NCI-H146 treated with DMSO at 0.1 percent for 48 hours (cell line): ENCODE measurements at regions not wholly inside any gene's neighbourhood (a gene's known extent, or its start where the extent isn't known, plus 50 kb on each side); places are given as distances from the start of the nearest gene placed in this dataset.

ENCODE experiments used
- DNase-seq: peaks from one replicate; lab custom pipeline; 2025; ENCODE audit not compliant: unreplicated experiment; lab: John Stamatoyannopoulos, UW

DNA sequence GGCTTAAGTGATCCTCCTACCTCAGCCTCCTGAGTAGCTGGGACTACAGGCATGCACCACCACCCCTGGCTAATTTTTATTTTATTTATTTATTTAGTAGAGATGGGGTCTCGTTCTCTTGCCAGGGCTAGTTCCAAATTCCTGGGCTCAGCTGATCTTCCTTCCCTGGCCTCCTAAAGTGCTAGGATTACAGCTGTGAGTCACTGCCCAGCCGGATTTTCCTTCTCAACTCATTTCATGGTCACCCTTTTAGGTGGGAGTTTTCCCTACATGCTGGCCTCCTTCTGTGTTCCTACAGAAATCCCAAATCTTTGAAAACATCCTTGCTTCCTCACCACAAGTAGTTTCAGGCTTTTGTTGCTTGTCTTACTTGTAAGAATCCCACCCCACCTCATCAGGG, 102.1 kb upstream of the SIAH1 start:
- no peak for DNase-seq

DNA sequence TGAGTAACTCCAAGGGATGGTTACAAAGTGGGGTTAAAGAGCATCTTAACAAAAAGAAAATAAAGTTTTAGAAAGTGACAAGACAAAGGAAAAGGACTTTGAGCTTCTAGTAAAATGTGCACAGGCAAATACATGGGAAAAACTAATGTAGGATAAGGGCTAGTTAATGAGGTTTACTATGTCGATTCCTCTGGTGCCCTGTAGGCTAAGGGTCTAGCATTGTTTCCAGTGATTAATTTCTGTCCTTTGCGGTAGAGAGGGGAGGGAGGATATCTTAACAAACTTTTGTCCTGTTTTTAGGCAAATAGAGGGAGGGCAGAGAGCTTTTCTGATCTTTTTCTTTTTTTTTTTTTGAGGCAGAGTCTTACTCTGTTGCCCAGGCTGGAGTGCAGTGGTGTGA, 96.6 kb upstream of the SIAH1 start:
- no peak for DNase-seq

DNA sequence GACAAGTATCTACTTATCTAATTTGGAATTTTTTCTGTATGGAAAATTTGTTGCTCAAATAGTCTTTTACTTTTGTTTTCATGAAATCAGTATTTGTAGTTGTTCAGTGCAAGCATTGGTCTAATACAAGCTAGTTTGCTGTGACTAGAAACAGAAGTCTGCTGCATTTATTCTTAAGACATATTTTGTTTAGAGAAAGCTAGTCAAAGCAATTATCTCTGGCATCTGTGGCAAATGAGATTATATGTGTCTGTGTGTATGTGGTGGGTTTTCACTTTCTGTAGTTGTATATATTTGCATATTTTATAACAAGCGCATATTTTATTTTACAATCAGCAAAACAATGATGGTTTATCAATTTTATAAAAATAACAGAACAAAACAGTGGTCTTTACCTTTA, 96.0 kb upstream of the SIAH1 start:
- DNase-seq: no peak

- DNase-seq: no peak
These were observed 94.7 kb upstream of the SIAH1 start for GRCh38 chr16:48479955-48480354.

GRCh38 chr16:48479329-48479728, 94.1 kb upstream of the SIAH1 start:
- no peak for DNase-seq

DNA sequence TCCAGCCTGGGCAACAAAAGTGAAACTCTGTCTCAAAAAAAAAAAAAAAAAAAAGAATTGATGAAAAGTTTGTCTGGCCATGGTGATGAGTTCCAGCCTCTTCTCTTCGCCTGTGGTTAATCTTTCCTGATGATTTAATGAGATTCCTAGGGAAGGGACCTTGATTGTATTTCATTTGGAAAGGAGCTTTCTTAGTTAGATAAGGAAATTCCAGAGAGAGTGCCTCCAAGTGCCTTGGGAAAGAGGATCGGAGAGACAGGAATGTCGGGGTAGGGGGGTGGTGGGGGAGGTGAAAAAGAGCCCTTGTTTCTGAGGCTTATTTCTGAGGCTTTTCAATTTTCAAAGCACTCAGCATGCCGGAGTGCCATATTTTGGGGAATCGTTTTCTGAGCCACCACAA, 93.2 kb upstream of the SIAH1 start:
- DNase-seq: no peak

GRCh38 chr16:48471435-48471834, 86.2 kb upstream of the SIAH1 start:
- DNase-seq: no peak

GRCh38 chr16:48462106-48462740, 77.0 kb upstream of the SIAH1 start:
- DNase-seq: no peak

DNA sequence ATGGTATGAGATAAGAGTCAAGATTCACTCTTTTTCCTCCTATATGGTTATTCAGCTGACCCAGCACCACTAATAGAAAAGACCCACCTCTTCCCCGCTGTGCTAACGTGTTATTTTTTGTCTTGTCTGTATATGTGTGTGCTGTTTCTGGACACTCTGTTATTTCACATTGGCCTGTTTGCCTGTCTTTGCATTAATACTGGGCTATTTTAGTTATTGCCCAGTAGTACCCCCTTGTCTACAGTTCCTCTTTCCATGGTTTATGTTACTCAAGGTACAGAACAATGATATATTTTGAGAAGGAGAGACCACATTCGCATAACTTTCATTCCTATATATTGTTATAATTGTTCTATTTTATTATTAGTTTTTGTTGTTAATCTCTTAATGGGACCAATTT, 74.0 kb upstream of the SIAH1 start:
- DNase-seq: no peak

GRCh38 chr16:48454051-48454450, 68.8 kb upstream of the SIAH1 start:
- no peak for DNase-seq

DNA sequence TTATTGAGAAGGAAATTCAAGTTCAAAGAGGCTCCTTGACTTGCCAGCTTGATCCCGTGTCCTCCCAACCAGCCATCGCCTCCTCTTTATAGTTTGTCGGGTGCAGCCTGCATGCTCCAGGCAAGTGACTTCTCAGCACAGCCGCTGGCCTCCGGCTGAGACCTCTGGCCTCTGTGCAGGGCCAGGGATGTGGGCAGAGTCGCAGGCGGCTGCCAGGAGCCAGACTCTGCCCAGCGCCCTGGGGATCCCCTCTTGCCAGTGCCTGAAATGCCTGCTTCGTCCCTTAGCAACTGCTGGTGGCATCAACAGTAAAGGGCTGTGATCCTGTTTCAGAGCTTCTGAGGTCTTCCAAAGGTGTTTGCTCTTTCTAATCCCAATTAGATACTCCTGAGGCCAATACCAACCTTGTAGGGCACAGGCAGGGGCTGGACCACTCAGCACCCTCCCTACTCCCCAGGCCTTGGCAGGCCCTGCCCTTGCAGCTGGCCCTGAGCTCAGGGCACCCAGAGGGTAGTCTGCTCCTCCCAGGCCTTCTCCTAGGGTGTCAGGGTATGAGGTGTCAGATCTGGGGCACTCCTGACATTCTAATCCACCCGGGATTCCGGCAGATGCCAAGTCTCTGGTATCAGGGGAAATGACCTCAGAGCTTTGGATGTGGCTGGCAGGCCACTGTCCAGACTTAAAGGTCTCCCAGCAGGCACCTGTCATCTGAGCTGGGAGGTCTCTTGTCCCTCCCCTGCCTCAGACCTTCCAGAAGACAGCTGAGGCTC, 68.0 kb upstream of the SIAH1 start:
- DNase-seq: no peak

DNA sequence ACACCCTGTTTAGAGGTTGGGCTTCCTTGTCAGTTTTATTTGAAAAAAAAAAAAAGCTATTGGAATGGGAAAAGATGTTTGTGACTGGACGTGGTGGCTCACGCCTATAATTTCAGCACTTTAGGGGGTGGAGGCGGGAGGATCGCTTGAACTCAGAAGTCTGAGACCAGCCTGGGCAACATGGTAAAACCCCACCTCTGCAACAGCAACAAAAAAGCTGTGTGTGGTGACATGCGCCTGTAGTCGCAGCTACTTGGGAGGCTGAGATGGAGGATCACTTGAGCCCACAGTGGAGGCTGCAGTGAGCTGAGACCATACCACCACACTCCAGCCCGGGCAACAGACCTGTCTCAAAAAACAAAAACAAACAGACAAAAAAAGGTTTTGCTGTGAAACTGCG, 66.1 kb upstream of the SIAH1 start:
- DNase-seq: no peak

- no peak for DNase-seq
These were observed 65.2 kb upstream of the SIAH1 start for GRCh38 chr16:48450367-48450766.

DNA sequence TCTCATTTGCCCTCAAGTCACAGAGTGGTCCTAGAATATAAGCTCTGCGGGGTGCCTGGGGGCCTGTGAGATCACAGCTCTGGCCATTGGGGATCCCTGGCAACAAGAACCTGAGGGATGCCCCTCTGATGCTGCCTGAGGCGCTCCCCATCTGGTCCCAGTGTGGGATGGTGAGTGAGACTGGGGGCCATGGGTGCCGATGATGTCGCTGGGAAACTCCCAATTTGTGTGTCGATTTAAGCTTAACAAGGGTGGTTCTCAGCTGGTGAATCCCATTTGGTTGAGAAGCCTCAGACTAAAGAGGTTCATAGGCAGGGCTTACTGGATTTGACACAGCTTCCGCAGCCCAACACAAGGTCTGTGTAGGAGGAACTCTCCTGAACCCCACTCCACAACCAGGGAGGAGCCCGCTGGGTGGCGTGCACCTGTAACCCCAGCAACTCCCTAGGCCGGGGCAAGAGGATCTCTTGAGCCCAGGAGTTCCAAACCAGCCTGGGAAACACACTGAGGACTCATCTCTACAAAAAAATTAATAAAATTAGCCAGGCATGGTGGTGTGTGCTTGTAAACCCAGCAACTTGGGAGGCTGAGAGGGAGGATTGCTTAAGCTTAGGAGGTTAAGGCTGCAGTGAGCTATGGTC, 63.7 kb upstream of the SIAH1 start:
- DNase-seq: no peak

- DNase-seq: no peak
These were observed 62.8 kb upstream of the SIAH1 start for GRCh38 chr16:48447940-48448536.

DNA sequence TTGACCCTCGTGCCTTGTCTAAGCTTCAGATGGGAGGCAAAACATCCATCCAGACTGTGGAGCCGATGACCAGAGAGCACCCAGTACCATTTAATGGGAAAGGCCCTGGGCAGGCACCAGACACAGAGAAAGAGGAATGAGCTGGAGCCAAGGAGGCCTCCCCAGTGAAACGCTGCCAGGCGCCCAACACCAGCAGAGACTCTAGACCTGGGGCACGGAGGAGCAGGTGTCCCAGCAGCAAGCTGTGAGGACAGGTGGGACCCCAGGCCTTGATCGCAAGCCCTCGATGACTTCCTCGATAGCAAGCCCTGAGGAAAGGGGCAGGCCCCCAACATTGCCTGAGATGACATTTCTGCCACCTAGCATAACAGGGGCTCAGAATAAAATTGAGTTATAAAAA, 62.2 kb upstream of the SIAH1 start:
- DNase-seq: no peak

- DNase-seq: no peak
These were observed 61.3 kb upstream of the SIAH1 start for GRCh38 chr16:48446534-48446920.

DNA sequence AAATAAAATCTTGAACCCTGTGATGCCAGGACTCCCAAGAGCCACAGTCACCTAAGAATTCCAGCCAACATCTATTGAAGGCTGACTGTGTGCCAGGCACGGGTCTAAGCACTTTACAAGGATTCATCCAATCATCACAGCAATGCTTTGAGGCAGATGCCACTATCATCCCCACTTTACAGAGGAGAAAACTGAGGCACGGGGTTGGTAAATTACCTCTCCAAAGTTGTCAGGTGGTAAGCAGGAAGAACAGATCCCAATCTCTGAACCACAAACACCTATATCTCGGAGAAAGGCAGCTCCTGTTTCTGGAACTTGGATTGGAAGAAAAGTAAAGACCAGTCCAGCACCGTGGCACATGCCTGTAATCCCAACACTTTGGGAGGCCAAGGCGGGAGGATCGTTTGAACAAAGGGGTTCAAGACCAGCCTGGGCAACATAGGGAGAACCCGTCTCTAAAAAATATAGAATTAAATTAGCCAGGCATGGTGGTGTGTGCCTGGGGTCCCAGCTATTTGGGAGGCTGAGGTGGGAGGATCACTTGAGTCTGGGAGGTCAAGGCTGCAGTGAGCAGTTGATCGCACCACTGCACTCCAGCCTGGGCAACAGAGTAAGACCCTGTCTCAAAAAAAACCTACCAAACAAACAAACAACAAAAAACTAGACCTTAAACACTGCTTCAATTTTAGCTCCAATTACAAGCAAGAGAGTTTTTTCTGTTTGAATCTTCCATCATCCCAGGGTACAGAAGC, 60.7 kb upstream of the SIAH1 start:
- DNase-seq: no peak

- DNase-seq: no peak
These were observed 59.4 kb upstream of the SIAH1 start for GRCh38 chr16:48444574-48444973.

- DNase-seq: no peak
These were observed 57.2 kb upstream of the SIAH1 start for GRCh38 chr16:48442379-48442778.

DNA sequence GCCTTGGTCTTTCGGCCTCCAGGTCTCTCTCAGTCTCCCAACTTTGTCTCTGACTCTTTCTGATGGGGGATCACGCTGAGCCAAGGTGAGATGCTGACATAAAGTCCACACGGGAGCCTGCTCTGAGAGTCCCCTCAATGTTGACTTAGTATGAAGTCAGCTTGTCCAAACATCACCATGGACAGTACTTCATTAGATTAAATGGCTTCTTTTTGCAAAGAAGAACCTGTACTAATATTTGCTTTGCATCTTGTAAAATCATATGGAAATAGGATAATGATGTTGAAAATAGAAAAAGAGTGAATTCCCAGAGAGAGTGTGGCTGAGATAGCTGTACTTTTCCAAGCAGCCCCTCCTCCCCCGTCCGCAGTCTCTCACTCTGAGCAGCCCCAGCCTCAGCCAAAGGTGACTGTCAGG, 56.7 kb upstream of the SIAH1 start:
- peak; percentile 80 for DNase-seq
